Glomerular endothelial cell (primary cell): ENCODE measurements at regions not wholly inside any gene's neighbourhood (a gene's known extent, or its start where the extent isn't known, plus 50 kb on each side); places are given as distances from the start of the nearest gene placed in this dataset.
A peak's percentile ranks its signal among the peaks of the same experiment; 100 is the strongest.
"Not testable (repeated sequence)": the region's sequence is repeated elsewhere in the genome, so short reads cannot be mapped to it uniquely, and the experiment has no call there.

ENCODE experiments used
- DNase-seq: peaks from one replicate; pipeline ENCODE4 v3.0.0-alpha.2; 2011; ENCODE audit warnings: low read depth, low spot score; ENCODE audit errors: extremely low read depth

DNA sequence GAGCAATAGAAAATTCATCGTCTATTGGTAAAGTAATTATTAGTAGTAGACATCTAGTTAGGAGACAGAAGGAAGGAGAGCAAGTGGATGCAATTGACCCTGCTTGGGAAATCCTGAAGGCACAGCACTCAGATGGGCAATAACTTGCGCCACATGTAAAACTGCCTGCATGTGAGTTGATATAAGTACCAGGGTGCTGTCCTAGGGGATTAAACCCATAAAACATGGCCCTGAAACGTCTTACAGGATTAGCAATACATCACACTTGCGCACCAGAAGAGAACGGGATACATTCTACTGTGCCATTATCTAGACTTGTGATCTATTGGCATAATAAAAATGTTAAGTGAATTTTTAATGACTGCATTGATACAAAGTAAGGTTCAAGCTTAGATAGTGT is 277.5 kb upstream of the LYPLAL1 start:
- DNase-seq, result no peak

DNA sequence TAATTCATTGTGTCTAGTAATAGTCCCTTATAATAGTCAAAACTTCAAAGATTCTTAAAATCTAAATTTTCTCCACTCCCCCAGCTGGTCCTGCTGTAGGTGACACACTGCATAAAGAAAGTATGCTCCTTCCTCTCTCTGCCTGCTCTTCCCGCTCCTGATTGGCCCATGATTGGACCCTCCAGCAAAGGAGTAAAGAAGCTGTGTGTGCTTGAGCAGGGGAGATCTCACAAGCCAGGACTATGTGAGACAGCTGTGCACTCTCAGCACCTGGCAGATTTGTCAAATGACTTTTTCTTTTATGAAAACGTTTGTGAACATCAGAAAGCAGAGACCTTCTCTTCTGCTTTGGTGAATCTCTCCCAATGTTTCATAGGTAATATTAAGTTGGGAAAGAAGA is 274.8 kb upstream of the LYPLAL1 start:
- no peak for DNase-seq

DNA sequence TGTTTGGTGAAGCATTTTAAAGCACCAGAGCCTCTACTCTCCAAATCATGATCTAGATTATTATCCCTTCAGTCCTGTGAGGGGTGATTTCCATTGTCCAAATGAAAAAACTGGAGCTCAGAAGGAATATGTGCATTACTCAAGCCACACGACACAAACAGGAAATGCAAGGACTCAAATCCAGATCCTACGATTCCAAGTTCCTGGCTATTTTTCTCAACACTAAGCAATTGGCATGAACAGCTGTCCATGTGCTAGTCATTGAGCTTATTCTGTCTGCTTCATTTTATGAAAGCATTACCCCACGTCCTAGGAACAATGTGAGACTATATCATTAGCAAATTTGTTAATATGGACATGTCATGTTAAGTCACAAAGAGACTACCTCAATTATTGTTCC is 273.1 kb upstream of the LYPLAL1 start:
- no peak for DNase-seq

DNA sequence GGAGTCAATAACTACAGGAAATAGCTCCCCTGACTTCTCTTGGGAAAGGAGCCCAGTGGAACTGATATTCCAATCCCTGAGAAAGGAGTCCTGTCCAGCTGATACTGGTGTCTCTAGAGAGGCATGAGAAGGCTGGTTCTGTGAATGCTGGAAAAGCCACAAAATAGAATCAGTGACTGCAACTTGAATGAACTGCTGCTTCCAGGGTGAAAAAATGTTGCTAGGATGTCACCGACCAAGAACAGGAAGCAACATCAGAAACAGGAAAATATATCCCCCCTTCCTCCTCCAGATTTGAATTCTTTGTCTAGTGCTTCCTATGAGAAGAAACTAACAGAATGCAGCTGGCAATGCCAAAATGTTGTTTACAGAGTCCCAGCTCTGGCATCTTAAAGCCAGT is 269.3 kb upstream of the LYPLAL1 start:
- DNase-seq, result peak; percentile 52

GRCh38 chr1:218916720-218917119 is 257.0 kb upstream of the LYPLAL1 start:
- DNase-seq, result no peak

DNA sequence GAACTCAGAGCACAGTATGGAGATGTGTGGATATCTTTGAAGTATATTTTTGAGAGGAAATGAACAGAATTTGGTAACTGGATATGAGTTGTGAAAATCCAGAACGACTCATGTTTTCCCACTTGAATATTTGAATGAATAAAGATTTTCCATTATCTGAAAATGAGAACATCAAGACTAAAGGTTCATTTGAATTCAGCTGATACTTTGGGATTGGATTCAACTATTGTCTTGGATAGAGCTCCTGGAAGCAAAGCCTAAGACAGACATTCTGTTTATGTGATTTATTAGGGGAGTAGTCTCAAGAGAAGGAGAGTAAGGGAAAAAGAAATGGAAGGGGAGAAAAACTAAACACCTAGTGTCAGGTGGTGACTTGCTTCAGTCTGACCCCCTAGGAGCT is 256.0 kb upstream of the LYPLAL1 start:
- no peak for DNase-seq

GRCh38 chr1:218925777-218926176 is 247.9 kb upstream of the LYPLAL1 start:
- no peak for DNase-seq

DNA sequence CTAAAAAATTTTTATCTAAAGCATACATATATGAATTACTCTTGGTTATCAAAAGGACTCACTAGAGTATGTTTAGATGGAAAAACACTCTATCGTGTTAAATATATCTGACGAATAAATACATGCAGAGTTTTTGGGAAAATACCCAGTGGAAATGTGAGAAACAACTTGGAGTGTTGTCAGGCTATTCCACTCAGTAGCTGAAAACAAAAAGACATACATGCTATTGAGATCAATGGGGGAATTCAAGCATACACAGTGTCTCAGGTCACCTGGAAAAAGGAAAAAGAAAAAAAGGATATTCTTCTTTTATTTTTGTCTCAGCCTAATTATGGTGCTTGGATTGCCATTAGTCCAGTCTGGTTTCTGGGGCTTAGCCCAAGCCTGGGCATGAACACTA is 247.0 kb upstream of the LYPLAL1 start:
- no peak for DNase-seq

- DNase-seq, result no peak
Measured at GRCh38 chr1:218930000-218930399, 243.7 kb upstream of the LYPLAL1 start.

- DNase-seq, result peak; percentile 60
Measured at GRCh38 chr1:218930472-218931241, 243.0 kb upstream of the LYPLAL1 start.

- no peak for DNase-seq
Measured at GRCh38 chr1:218931324-218931723, 242.4 kb upstream of the LYPLAL1 start.

GRCh38 chr1:218933513-218933912 is 240.2 kb upstream of the LYPLAL1 start:
- DNase-seq, result no peak

DNA sequence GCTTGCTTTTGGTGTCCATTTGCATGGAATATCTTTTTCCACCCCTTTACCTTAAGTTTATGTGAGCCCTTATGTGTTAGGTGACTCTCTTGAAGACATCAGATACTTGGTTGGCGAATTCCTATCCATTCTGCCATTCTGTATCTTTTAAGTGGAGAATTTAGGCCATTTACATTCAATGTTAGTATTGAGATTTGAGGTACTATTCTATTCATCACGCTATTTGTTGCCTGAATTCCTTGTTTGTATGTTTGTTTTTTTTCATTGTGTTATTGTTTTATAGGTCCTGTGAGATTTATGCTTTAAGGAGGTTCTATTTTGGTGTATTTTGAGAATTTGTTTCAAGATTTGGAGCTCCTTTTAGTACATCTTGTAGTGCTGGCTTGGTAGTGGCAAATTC is 238.3 kb upstream of the LYPLAL1 start:
- DNase-seq, result not testable (repeated sequence)

DNA sequence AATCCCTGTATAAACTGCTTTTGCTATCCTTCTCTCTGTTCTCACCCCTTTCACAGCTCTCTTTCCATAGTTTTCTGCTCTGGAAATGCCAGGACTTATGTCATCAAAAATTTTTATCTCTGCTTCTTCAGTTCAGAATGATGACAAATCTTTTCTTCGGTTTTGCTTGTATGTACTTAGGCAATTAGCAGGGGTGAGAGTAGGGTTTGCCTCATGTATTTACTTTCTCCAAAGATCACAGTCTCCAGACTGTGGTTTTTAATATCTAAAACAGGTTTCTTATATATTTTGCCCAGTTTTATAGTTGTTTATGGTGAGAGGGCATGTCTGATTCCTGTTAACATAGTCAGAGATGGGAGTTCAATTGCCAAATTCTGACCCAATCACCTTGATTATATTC is 235.4 kb upstream of the LYPLAL1 start:
- DNase-seq, result no peak

GRCh38 chr1:218939095-218939494 is 234.6 kb upstream of the LYPLAL1 start:
- DNase-seq, result no peak

DNA sequence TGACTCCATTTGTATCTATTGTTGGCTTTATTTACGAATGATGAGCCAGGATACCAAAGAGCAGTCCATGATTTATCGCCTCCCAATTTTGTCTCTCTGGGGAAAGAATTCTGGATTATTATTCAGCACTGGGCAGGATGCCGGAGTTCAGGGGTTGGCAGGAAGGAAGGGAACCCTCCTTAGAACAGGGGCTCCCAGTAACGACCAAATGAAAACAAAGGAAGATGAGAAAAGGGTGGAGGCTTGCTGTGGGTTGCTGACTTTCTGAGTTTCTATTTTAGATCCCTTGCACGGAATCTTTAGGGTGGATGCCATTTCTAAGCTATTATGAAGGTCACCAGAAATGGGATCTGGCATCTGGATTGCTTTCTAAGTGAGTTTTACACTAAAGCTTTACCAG is 231.2 kb upstream of the LYPLAL1 start:
- DNase-seq, result no peak

GRCh38 chr1:218943371-218943770 is 230.3 kb upstream of the LYPLAL1 start:
- no peak for DNase-seq

- no peak for DNase-seq
Measured at GRCh38 chr1:218945050-218945449, 228.6 kb upstream of the LYPLAL1 start.

DNA sequence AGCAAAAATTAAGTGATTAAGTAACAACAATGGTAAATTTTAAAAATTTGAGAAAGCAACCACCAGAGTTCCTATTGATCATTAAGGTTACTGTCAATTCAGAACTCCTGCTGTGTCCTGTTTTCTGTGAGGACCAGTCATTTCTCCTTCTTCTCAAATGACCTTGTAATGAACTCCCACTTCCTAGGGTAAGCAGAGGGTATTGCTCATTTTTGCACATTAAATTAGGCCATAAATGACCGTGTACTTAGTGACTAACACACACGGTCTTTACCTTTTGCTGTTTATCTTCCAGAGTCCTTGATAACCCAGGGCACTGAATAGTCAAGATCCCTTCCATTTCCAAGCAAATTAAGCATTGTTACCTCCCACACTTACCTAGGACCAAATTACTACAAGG is 227.5 kb upstream of the LYPLAL1 start:
- DNase-seq, result no peak

GRCh38 chr1:218948446-218948845 is 225.2 kb upstream of the LYPLAL1 start:
- DNase-seq, result no peak

- DNase-seq, result no peak
Measured at GRCh38 chr1:218953386-218953785, 220.3 kb upstream of the LYPLAL1 start.

DNA sequence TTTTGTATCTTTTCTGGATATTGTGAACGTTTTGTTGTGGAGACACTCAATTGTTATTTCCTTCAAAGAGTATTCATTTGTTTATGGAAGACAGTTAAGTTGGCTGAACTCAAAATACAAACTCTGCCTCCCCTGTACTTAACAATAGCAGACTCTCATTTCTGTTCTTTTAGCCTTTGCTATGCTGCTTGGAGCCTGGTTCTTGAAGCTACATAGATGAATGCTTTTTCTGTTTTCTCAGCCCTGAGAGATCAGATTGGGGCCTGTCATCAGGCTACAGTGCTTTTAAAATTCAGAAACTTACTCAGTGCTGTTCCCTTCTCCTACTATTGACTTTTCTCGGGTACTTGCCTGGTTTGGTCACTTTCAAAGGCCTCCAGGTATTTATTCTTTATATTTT is 215.7 kb upstream of the LYPLAL1 start:
- no peak for DNase-seq

- no peak for DNase-seq
Measured at GRCh38 chr1:218959784-218960183, 213.9 kb upstream of the LYPLAL1 start.
